H1 (cell line): ENCODE measurements at regions not wholly inside any gene's neighbourhood (a gene's known extent, or its start where the extent isn't known, plus 50 kb on each side); places are given as distances from the start of the nearest gene placed in this dataset.

ENCODE experiments used
- ATF3 ChIP-seq: IDR thresholded peaks from 2 replicates; pipeline ENCODE4 v1.6.1; 2011; ENCODE audit warnings: low read depth, mild to moderate bottlenecking, low read length; ENCODE audit not compliant: insufficient read depth
- BACH1 ChIP-seq: IDR thresholded peaks from 2 replicates; pipeline ENCODE4 v1.6.1; 2012; ENCODE audit warnings: low read length, improper control_type of control experiment
- CBX5 ChIP-seq: fragments of 300-800, 300-1000 bp; sonication (generic); IDR thresholded peaks from 2 replicates; pipeline ENCODE4 v1.7.1; 2016; ENCODE audit warnings: antibody characterized with exemption, low read length, low read depth
- EP300 ChIP-seq, 2 experiments: IDR thresholded peaks; 1 replicate in 1 of 2; 2 replicates in 1 of 2; pipeline ENCODE4 v1.6.1; 2011 to 2012; ENCODE audit warnings: low read depth in 2 of 2, low read length in 2 of 2, mild to moderate bottlenecking in 2 of 2, borderline replicate concordance in 1 of 2, inconsistent platforms in 1 of 2, moderate library complexity in 1 of 2
- EZH2 ChIP-seq: fragments of 200-600 bp; sonication (generic); IDR thresholded peaks from 2 replicates; pipeline ENCODE4 v1.7.1; 2012; ENCODE audit warnings: low read depth, mild to moderate bottlenecking, moderate library complexity, low read length, inconsistent platforms; ENCODE audit not compliant: severe bottlenecking
- POLR2A ChIP-seq, 2 experiments: IDR thresholded peaks; 1 replicate in 1 of 2; 2 replicates in 1 of 2; pipeline ENCODE4 v1.6.1; 2011; ENCODE audit warnings: low read depth in 2 of 2, low read length in 2 of 2, mild to moderate bottlenecking in 2 of 2; ENCODE audit errors: control extremely low read depth in 1 of 2
- RAD21 ChIP-seq, 2 experiments: IDR thresholded peaks in 1 of 2; conservative IDR thresholded peaks in 1 of 2; 2 replicates each; pipeline ENCODE4 v1.6.1; 2011; ENCODE audit warnings: low read depth in 2 of 2, low read length in 2 of 2, improper control_type of control experiment in 1 of 2, inconsistent platforms in 1 of 2, mild to moderate bottlenecking in 1 of 2, moderate library complexity in 1 of 2
- RFX5 ChIP-seq: IDR thresholded peaks from 2 replicates; pipeline ENCODE4 v1.6.1; 2011; ENCODE audit warnings: low read depth, low read length, improper control_type of control experiment, borderline replicate concordance
- SIX5 ChIP-seq: IDR thresholded peaks from 2 replicates; pipeline ENCODE4 v1.6.1; 2011; ENCODE audit warnings: mild to moderate bottlenecking, low read depth, low read length
- ZNF274 ChIP-seq: IDR thresholded peaks from 2 replicates; pipeline ENCODE4 v1.7.0; 2012; ENCODE audit warnings: low read length, borderline replicate concordance; ENCODE audit errors: extremely low read depth
- TF ChIP-seq, protein P1 (sequence below), 3 experiments: IDR thresholded peaks; 1 replicate in 2 of 3; 2 replicates in 1 of 3; pipeline versions ENCODE4 v1.5.1 to v1.6.1; 2011; ENCODE audit warnings: low read length in 3 of 3, mild to moderate bottlenecking in 3 of 3, inconsistent platforms in 2 of 3, low read depth in 1 of 3, moderate library complexity in 1 of 3; ENCODE audit not compliant: insufficient read depth in 1 of 3; ENCODE audit errors: control extremely low read depth in 1 of 3
- TF ChIP-seq, protein P2 (sequence below): IDR thresholded peaks from 2 replicates; pipeline ENCODE4 v1.6.1; 2012; ENCODE audit warnings: inconsistent platforms

- TF ChIP-seq POLR2A (IDR thresholded peaks at IDR 0.05; ENCODE audit: control extremely low read depth in 1 of 2, low read depth in 2 of 2, low read length in 2 of 2) (no peak), EZH2 (no peak), RFX5 (no peak), SIX5 (no peak), RAD21 (IDR thresholded peaks at IDR 0.05 in 1 of 2, conservative IDR thresholded peaks at IDR 0.05 in 1 of 2; ENCODE audit: low read depth in 2 of 2, low read length in 2 of 2) (no peak), CBX5 (no peak), BACH1 (no peak), ATF3 (no peak), ZNF274 (no peak), EP300 (IDR thresholded peaks at IDR 0.05; ENCODE audit: borderline replicate concordance in 1 of 2, low read depth in 2 of 2, low read length in 2 of 2) (no peak)
- TF ChIP-seq, protein P1, sequence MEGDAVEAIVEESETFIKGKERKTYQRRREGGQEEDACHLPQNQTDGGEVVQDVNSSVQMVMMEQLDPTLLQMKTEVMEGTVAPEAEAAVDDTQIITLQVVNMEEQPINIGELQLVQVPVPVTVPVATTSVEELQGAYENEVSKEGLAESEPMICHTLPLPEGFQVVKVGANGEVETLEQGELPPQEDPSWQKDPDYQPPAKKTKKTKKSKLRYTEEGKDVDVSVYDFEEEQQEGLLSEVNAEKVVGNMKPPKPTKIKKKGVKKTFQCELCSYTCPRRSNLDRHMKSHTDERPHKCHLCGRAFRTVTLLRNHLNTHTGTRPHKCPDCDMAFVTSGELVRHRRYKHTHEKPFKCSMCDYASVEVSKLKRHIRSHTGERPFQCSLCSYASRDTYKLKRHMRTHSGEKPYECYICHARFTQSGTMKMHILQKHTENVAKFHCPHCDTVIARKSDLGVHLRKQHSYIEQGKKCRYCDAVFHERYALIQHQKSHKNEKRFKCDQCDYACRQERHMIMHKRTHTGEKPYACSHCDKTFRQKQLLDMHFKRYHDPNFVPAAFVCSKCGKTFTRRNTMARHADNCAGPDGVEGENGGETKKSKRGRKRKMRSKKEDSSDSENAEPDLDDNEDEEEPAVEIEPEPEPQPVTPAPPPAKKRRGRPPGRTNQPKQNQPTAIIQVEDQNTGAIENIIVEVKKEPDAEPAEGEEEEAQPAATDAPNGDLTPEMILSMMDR (IDR thresholded peaks at IDR 0.05; ENCODE audit: control extremely low read depth in 1 of 3, insufficient read depth in 1 of 3, low read depth in 1 of 3, low read length in 3 of 3) = no peak
- TF ChIP-seq, protein P2, sequence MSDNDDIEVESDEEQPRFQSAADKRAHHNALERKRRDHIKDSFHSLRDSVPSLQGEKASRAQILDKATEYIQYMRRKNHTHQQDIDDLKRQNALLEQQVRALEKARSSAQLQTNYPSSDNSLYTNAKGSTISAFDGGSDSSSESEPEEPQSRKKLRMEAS = no peak
Observed at GRCh38 chr1:94322696-94323095, 85.3 kb upstream of the ARHGAP29 start.
